B cell (primary cell): ENCODE measurements at regions not wholly inside any gene's neighbourhood (a gene's known extent, or its start where the extent isn't known, plus 50 kb on each side); places are given as distances from the start of the nearest gene placed in this dataset.

ENCODE experiments used
- ATAC-seq: fragments of 200-7000 bp; cut with Tn5 transposase; one replicate; pipeline ENCODE4 v1.10.0; 2021; ENCODE audit warnings: low read depth, mild to moderate bottlenecking, moderate number of reproducible peaks, moderate library complexity
- CTCF ChIA-PET: fragments of 350-600 bp; sonication (Branson Sonifier 250); formaldehyde crosslinking; loops from one replicate; lab custom pipeline; 2021; ENCODE audit warnings: antibody characterized with exemption, inconsistent platforms; lab: Charles Lee
- POLR2A ChIA-PET: fragments of 350-600 bp; sonication (Branson Sonifier 250); formaldehyde crosslinking; loops from one replicate; lab custom pipeline; 2021; ENCODE audit warnings: antibody characterized with exemption; lab: Charles Lee
- DNase-seq: peaks from one replicate; pipeline ENCODE4 v3.0.0; 2013
- H2AFZ ChIP-seq: 2 replicates; pipeline ENCODE4 v1.6.1; 2012; ENCODE audit warnings: mild to moderate bottlenecking, low read depth, low read length; ENCODE audit not compliant: insufficient read depth, poor library complexity, severe bottlenecking
- H3K27ac ChIP-seq, 2 donors: 1 replicate in 1 of 2; 2 replicates in 1 of 2; pipeline ENCODE4 v1.5.1; 2012 to 2013; ENCODE audit warnings: low read length in 2 of 2, mild to moderate bottlenecking in 2 of 2, moderate library complexity in 1 of 2
- H3K27me3 ChIP-seq, 4 experiments: fragments of 200-600 bp in 1 of 4; sonication (generic) in 1 of 4; replicated peaks in 1 of 4; 1 replicate in 2 of 4; 2 replicates in 2 of 4; pipeline versions ENCODE4 v1.6.1 to v1.7.0; 2013 to 2016; ENCODE audit warnings: low read length in 3 of 4, mild to moderate bottlenecking in 2 of 4, mixed read lengths in 1 of 4, moderate library complexity in 1 of 4; ENCODE audit not compliant: insufficient read depth in 4 of 4, control insufficient read depth in 3 of 4; ENCODE audit errors: control extremely low read depth in 1 of 4
- H3K36me3 ChIP-seq, 2 experiments: replicated peaks in 1 of 2; 1 replicate in 1 of 2; 2 replicates in 1 of 2; pipeline versions ENCODE4 v1.6.1 to v1.7.1; 2013; ENCODE audit warnings: low read length in 1 of 2; ENCODE audit not compliant: insufficient read depth in 2 of 2, control insufficient read depth in 1 of 2; ENCODE audit errors: control extremely low read depth in 1 of 2, extremely low read depth in 1 of 2
- H3K4me1 ChIP-seq, 2 donors: fragments of 200-600 bp in 1 of 2; sonication (generic) in 1 of 2; 1 replicate in 1 of 2; 2 replicates in 1 of 2; pipeline versions ENCODE4 v1.5.1 to v1.6.1; 2013 to 2017; ENCODE audit warnings: low read length in 2 of 2; ENCODE audit not compliant: control insufficient read depth in 2 of 2, insufficient read depth in 2 of 2
- H3K4me2 ChIP-seq: replicated peaks from 2 replicates; pipeline ENCODE3; 2012; ENCODE audit warnings: mild to moderate bottlenecking, low read depth, low read length; ENCODE audit not compliant: poor library complexity, severe bottlenecking
- H3K4me3 ChIP-seq, 5 experiments: fragments of 200-600 bp in 1 of 5; sonication (generic) in 1 of 5; 1 replicate in 3 of 5; 2 replicates in 2 of 5; pipeline versions ENCODE4 v1.5.1 to v1.7.0; 2011 to 2016; ENCODE audit warnings: low read length in 4 of 5, mild to moderate bottlenecking in 4 of 5, low read depth in 2 of 5, control low read depth in 1 of 5, moderate library complexity in 1 of 5; ENCODE audit not compliant: insufficient read depth in 1 of 5; ENCODE audit errors: control extremely low read depth in 1 of 5, extremely low read depth in 1 of 5
- H3K79me2 ChIP-seq: fragments of 200-600 bp; sonication (generic); one replicate; pipeline ENCODE4 v1.6.0; 2016; ENCODE audit warnings: low read length; ENCODE audit not compliant: control insufficient read depth, insufficient read depth
- H3K9ac ChIP-seq: fragments of 200-600 bp; sonication (generic); 2 replicates; pipeline ENCODE4 v1.6.1; 2017; ENCODE audit warnings: mild to moderate bottlenecking, low read length, moderate library complexity
- H3K9me3 ChIP-seq, 3 donors: one replicate each; pipeline versions ENCODE4 v1.6.1 to v1.7.1; 2013; ENCODE audit warnings: low read length in 2 of 3; ENCODE audit not compliant: control insufficient read depth in 2 of 3, insufficient read depth in 1 of 3; ENCODE audit errors: control extremely low read depth in 1 of 3
- H4K20me1 ChIP-seq: 2 replicates; pipeline ENCODE4 v1.6.0; 2012; ENCODE audit warnings: mild to moderate bottlenecking, low read length; ENCODE audit not compliant: insufficient read depth, control insufficient read depth, poor library complexity, severe bottlenecking
- H3K27ac Mint-ChIP-seq: one replicate; pipeline ENCODE4 v1.8.0; 2021; ENCODE audit warnings: mixed read lengths
- H3K27me3 Mint-ChIP-seq: one replicate; pipeline ENCODE4 v1.8.0; 2021; ENCODE audit warnings: mixed read lengths
- H3K4me1 Mint-ChIP-seq: one replicate; pipeline ENCODE4 v1.8.0; 2021; ENCODE audit warnings: mixed read lengths
- H3K4me3 Mint-ChIP-seq: one replicate; pipeline ENCODE4 v1.8.0; 2021; ENCODE audit warnings: mixed read lengths
- H3K9me3 Mint-ChIP-seq: one replicate; pipeline ENCODE4 v1.8.0; 2022; ENCODE audit warnings: mixed read lengths; ENCODE audit not compliant: insufficient read depth
- CTCF ChIP-seq: fragments of 200-600 bp; IDR thresholded peaks from one replicate; pipeline ENCODE4 v1.8.0; 2022; ENCODE audit warnings: antibody characterized with exemption, mild to moderate bottlenecking
- EZH2 ChIP-seq: IDR thresholded peaks from 2 replicates; pipeline ENCODE4 v1.6.1; 2012; ENCODE audit warnings: borderline replicate concordance, low read depth, mild to moderate bottlenecking, moderate library complexity, low read length; ENCODE audit not compliant: insufficient read depth, poor library complexity, severe bottlenecking
- WGBS: methylation state at CpG from one replicate; pipeline ENCODE4 v1.1.5; 2013; ENCODE audit warnings: missing lambda C conversion rate; ENCODE audit not compliant: insufficient coverage; 5-methylcytosine and 5-hydroxymethylcytosine counted together
- intact Hi-C: fragments of 100-400 bp; cut with micrococcal nuclease; formaldehyde crosslinking; loops from one replicate; pipeline ENCODE4 v1.10.0; 2022

- no peaks in the 10 kb centered on the region for H3K79me2 ChIP-seq
- H3K9me3 Mint-ChIP-seq = peaks cover 10% of the 10 kb centered on the region
- no peaks in the 10 kb centered on the region for H4K20me1 ChIP-seq
- peaks cover 0 to 19% (median 3%) of the 10 kb centered on the region in 3 donors for H3K9me3 ChIP-seq
- no peak overlapping the region for H3K27ac Mint-ChIP-seq
- H3K27ac ChIP-seq = no peak overlapping the region
- WGBS = 30% methylated on average over 2 of the region's 2 CpGs
- no peaks in the 10 kb centered on the region for H3K36me3 ChIP-seq
- H3K4me3 ChIP-seq = no peak overlapping the region
- DNase-seq = no peak
- ChIA-PET CTCF (no interaction called here), POLR2A (no interaction called here)
- H3K27me3 ChIP-seq = peaks cover 0 to 5% (median 0%) of the 10 kb centered on the region in 4 experiments
- no peak overlapping the region for H3K4me2 ChIP-seq
- no peaks in the 10 kb centered on the region for H3K4me1 Mint-ChIP-seq
- ATAC-seq = no peak
- H3K4me1 ChIP-seq = no peaks in the 10 kb centered on the region
- intact Hi-C loops = no loop called here
- H2AFZ ChIP-seq = no peak overlapping the region
- H3K4me3 Mint-ChIP-seq = no peak overlapping the region
- peaks cover 3% of the 10 kb centered on the region for H3K27me3 Mint-ChIP-seq
- TF ChIP-seq EZH2 (no peak), CTCF (no peak)
- H3K9ac ChIP-seq = no peak overlapping the region
Measured at GRCh38 chr2:219752726-219753125, 125.3 kb downstream of the SLC4A3 start.

- CTCF ChIA-PET = no interaction called here
- POLR2A ChIA-PET = no interaction called here
- 85% methylated on average over 3 of the region's 3 CpGs for WGBS
- intact Hi-C loops = no loop called here
- Mint-ChIP-seq H3K4me3 (no peak overlapping the region), H3K4me1 (no peaks in the 10 kb centered on the region), H3K27ac (no peak overlapping the region), H3K27me3 (peaks cover 3% of the 10 kb centered on the region), H3K9me3 (peaks cover 9% of the 10 kb centered on the region)
- Histone ChIP-seq H3K9me3 (peaks cover 0 to 10% (median 3%) of the 10 kb centered on the region in 3 donors), H3K9ac (no peak overlapping the region), H3K79me2 (no peaks in the 10 kb centered on the region), H3K4me2 (no peak overlapping the region), H3K4me3 (no peak overlapping the region), H3K36me3 (no peaks in the 10 kb centered on the region), H2AFZ (no peak overlapping the region), H3K4me1 (no peaks in the 10 kb centered on the region), H4K20me1 (no peaks in the 10 kb centered on the region), H3K27me3 (no peaks in the 10 kb centered on the region), H3K27ac (no peak overlapping the region)
- DNase-seq = no peak
- TF ChIP-seq EZH2 (no peak), CTCF (no peak)
- ATAC-seq = no peak
Measured at GRCh38 chr2:219758907-219759680, 131.7 kb downstream of the SLC4A3 start.
